ENCODE measurements at regions not wholly inside any gene's neighbourhood (a gene's known extent, or its start where the extent isn't known, plus 50 kb on each side); places are given as distances from the start of the nearest gene placed in this dataset.

GRCh38 chr4:136650541-136651277 lies 881.6 kb downstream of the PCDH18 start:
- no peak for DNase-seq

- no peak for DNase-seq
These were observed 888.0 kb downstream of the PCDH18 start for GRCh38 chr4:136644279-136644678.

- DNase-seq: no peak
These were observed 888.9 kb downstream of the PCDH18 start for GRCh38 chr4:136643416-136643815.

- DNase-seq: peak; percentile 1
These were observed 895.1 kb downstream of the PCDH18 start for GRCh38 chr4:136637071-136637777.

- DNase-seq: no peak
These were observed 896.1 kb downstream of the PCDH18 start for GRCh38 chr4:136636155-136636554.

- DNase-seq: no peak
These were observed 898.2 kb downstream of the PCDH18 start for GRCh38 chr4:136634121-136634520.

GRCh38 chr4:136599890-136600289 lies 932.4 kb downstream of the PCDH18 start:
- no peak for DNase-seq

GRCh38 chr4:136590440-136590839 lies 941.9 kb downstream of the PCDH18 start:
- DNase-seq: no peak

- DNase-seq: no peak
These were observed 948.7 kb downstream of the PCDH18 start for GRCh38 chr4:136583567-136583966.

GRCh38 chr4:136581119-136581518 lies 951.2 kb downstream of the PCDH18 start:
- DNase-seq: no peak

GRCh38 chr4:136575146-136575545 lies 957.1 kb downstream of the PCDH18 start:
- no peak for DNase-seq

- no peak for DNase-seq
These were observed 958.8 kb downstream of the PCDH18 start for GRCh38 chr4:136573460-136573859.

- no peak for DNase-seq
These were observed 961.0 kb downstream of the PCDH18 start for GRCh38 chr4:136571315-136571714.

GRCh38 chr4:136562834-136563233 lies 969.5 kb downstream of the PCDH18 start:
- no peak for DNase-seq

GRCh38 chr4:136558940-136559494 lies 973.3 kb downstream of the PCDH18 start:
- no peak for DNase-seq

GRCh38 chr4:136557396-136557795 lies 974.9 kb downstream of the PCDH18 start:
- no peak for DNase-seq

GRCh38 chr4:136554033-136554432 lies 978.3 kb downstream of the PCDH18 start:
- no peak for DNase-seq

GRCh38 chr4:136551753-136552152 lies 980.5 kb downstream of the PCDH18 start:
- DNase-seq: no peak

GRCh38 chr4:136540747-136541146 lies 991.5 kb downstream of the PCDH18 start:
- DNase-seq: no peak

- DNase-seq: no peak
These were observed 1004.2 kb downstream of the PCDH18 start for GRCh38 chr4:136528131-136528530.

- no peak for DNase-seq
These were observed 1005.8 kb downstream of the PCDH18 start for GRCh38 chr4:136526517-136526916.

GRCh38 chr4:136524039-136524438 lies 1008.3 kb downstream of the PCDH18 start:
- DNase-seq: no peak

- DNase-seq: no peak
These were observed 1015.9 kb downstream of the PCDH18 start for GRCh38 chr4:136516371-136516770.

GRCh38 chr4:136505020-136505419 lies 1027.3 kb downstream of the PCDH18 start:
- peak; percentile 5 for DNase-seq
